ENCODE measurements at regions not wholly inside any gene's neighbourhood (a gene's known extent, or its start where the extent isn't known, plus 50 kb on each side); places are given as distances from the start of the nearest gene placed in this dataset.

DNA sequence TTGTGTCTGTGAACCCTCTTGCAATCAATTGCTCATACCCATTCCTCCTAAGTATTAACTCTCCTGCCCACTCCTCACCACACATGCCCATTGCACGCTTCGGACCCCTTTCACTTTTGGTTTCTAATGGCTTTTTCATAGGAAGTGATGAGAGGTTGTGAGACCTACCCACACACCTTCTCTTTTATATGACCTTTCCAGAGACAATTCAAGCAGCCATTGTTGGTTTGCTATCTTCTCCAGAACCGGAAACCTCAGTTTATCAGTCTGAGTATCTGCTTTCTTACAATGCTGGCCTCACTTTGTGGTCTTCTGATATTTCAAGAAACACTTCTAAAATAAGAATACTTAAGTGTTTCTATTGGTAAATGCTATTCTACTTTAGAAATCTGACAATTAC is 1550.8 kb upstream of the SLC10A2 start:
- TF ChIP-seq POLR2AphosphoS5 (IDR thresholded peaks at IDR 0.05; ENCODE audit: low read depth) (no peak), CREB1 (CRISPR knock-in tag; IDR thresholded peaks at IDR 0.05; ENCODE audit: low read depth) (no peak), EZH2phosphoT487 (IDR thresholded peaks at IDR 0.05; ENCODE audit: unreplicated experiment) (no peak), EZH2 (IDR thresholded peaks at IDR 0.05; ENCODE audit: low read depth, unreplicated experiment) (no peak), JUNB (IDR thresholded peaks at IDR 0.05; ENCODE audit: unreplicated experiment) (no peak), NANOG (IDR thresholded peaks at IDR 0.05; ENCODE audit: borderline replicate concordance) (no peak), ZNF331 (CRISPR knock-in tag; IDR thresholded peaks at IDR 0.05; ENCODE audit: low read depth) (no peak), STAT1 (IDR thresholded peaks at IDR 0.05; ENCODE audit: unreplicated experiment) (no peak), ZNF114 (CRISPR knock-in tag; IDR thresholded peaks at IDR 0.05) (no peak)
- TF ChIP-seq, protein P1, sequence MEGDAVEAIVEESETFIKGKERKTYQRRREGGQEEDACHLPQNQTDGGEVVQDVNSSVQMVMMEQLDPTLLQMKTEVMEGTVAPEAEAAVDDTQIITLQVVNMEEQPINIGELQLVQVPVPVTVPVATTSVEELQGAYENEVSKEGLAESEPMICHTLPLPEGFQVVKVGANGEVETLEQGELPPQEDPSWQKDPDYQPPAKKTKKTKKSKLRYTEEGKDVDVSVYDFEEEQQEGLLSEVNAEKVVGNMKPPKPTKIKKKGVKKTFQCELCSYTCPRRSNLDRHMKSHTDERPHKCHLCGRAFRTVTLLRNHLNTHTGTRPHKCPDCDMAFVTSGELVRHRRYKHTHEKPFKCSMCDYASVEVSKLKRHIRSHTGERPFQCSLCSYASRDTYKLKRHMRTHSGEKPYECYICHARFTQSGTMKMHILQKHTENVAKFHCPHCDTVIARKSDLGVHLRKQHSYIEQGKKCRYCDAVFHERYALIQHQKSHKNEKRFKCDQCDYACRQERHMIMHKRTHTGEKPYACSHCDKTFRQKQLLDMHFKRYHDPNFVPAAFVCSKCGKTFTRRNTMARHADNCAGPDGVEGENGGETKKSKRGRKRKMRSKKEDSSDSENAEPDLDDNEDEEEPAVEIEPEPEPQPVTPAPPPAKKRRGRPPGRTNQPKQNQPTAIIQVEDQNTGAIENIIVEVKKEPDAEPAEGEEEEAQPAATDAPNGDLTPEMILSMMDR (conservative IDR thresholded peaks at IDR 0.05; ENCODE audit: low read depth in 2 of 2), result no peak
- TF ChIP-seq, protein P2, sequence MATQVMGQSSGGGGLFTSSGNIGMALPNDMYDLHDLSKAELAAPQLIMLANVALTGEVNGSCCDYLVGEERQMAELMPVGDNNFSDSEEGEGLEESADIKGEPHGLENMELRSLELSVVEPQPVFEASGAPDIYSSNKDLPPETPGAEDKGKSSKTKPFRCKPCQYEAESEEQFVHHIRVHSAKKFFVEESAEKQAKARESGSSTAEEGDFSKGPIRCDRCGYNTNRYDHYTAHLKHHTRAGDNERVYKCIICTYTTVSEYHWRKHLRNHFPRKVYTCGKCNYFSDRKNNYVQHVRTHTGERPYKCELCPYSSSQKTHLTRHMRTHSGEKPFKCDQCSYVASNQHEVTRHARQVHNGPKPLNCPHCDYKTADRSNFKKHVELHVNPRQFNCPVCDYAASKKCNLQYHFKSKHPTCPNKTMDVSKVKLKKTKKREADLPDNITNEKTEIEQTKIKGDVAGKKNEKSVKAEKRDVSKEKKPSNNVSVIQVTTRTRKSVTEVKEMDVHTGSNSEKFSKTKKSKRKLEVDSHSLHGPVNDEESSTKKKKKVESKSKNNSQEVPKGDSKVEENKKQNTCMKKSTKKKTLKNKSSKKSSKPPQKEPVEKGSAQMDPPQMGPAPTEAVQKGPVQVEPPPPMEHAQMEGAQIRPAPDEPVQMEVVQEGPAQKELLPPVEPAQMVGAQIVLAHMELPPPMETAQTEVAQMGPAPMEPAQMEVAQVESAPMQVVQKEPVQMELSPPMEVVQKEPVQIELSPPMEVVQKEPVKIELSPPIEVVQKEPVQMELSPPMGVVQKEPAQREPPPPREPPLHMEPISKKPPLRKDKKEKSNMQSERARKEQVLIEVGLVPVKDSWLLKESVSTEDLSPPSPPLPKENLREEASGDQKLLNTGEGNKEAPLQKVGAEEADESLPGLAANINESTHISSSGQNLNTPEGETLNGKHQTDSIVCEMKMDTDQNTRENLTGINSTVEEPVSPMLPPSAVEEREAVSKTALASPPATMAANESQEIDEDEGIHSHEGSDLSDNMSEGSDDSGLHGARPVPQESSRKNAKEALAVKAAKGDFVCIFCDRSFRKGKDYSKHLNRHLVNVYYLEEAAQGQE (IDR thresholded peaks at IDR 0.05; ENCODE audit: unreplicated experiment), result no peak
- TF ChIP-seq, protein P3, sequence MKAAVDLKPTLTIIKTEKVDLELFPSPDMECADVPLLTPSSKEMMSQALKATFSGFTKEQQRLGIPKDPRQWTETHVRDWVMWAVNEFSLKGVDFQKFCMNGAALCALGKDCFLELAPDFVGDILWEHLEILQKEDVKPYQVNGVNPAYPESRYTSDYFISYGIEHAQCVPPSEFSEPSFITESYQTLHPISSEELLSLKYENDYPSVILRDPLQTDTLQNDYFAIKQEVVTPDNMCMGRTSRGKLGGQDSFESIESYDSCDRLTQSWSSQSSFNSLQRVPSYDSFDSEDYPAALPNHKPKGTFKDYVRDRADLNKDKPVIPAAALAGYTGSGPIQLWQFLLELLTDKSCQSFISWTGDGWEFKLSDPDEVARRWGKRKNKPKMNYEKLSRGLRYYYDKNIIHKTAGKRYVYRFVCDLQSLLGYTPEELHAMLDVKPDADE (IDR thresholded peaks at IDR 0.05), result no peak
- TF ChIP-seq, protein P4, sequence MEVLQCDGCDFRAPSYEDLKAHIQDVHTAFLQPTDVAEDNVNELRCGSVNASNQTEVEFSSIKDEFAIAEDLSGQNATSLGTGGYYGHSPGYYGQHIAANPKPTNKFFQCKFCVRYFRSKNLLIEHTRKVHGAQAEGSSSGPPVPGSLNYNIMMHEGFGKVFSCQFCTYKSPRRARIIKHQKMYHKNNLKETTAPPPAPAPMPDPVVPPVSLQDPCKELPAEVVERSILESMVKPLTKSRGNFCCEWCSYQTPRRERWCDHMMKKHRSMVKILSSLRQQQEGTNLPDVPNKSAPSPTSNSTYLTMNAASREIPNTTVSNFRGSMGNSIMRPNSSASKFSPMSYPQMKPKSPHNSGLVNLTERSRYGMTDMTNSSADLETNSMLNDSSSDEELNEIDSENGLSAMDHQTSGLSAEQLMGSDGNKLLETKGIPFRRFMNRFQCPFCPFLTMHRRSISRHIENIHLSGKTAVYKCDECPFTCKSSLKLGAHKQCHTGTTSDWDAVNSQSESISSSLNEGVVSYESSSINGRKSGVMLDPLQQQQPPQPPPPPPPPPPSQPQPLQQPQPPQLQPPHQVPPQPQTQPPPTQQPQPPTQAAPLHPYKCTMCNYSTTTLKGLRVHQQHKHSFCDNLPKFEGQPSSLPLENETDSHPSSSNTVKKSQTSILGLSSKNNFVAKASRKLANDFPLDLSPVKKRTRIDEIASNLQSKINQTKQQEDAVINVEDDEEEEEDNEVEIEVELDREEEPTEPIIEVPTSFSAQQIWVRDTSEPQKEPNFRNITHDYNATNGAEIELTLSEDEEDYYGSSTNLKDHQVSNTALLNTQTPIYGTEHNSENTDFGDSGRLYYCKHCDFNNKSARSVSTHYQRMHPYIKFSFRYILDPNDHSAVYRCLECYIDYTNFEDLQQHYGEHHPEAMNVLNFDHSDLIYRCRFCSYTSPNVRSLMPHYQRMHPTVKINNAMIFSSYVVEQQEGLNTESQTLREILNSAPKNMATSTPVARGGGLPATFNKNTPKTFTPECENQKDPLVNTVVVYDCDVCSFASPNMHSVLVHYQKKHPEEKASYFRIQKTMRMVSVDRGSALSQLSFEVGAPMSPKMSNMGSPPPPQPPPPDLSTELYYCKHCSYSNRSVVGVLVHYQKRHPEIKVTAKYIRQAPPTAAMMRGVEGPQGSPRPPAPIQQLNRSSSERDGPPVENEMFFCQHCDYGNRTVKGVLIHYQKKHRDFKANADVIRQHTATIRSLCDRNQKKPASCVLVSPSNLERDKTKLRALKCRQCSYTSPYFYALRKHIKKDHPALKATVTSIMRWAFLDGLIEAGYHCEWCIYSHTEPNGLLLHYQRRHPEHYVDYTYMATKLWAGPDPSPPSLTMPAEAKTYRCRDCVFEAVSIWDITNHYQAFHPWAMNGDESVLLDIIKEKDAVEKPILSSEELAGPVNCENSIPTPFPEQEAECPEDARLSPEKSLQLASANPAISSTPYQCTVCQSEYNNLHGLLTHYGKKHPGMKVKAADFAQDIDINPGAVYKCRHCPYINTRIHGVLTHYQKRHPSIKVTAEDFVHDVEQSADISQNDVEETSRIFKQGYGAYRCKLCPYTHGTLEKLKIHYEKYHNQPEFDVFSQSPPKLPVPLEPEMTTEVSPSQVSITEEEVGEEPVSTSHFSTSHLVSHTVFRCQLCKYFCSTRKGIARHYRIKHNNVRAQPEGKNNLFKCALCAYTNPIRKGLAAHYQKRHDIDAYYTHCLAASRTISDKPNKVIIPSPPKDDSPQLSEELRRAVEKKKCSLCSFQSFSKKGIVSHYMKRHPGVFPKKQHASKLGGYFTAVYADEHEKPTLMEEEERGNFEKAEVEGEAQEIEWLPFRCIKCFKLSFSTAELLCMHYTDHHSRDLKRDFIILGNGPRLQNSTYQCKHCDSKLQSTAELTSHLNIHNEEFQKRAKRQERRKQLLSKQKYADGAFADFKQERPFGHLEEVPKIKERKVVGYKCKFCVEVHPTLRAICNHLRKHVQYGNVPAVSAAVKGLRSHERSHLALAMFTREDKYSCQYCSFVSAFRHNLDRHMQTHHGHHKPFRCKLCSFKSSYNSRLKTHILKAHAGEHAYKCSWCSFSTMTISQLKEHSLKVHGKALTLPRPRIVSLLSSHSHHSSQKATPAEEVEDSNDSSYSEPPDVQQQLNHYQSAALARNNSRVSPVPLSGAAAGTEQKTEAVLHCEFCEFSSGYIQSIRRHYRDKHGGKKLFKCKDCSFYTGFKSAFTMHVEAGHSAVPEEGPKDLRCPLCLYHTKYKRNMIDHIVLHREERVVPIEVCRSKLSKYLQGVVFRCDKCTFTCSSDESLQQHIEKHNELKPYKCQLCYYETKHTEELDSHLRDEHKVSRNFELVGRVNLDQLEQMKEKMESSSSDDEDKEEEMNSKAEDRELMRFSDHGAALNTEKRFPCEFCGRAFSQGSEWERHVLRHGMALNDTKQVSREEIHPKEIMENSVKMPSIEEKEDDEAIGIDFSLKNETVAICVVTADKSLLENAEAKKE (CRISPR knock-in tag; IDR thresholded peaks at IDR 0.05), result no peak

Measured in GM23338 (cell line).